ENCODE measurements at regions not wholly inside any gene's neighbourhood (a gene's known extent, or its start where the extent isn't known, plus 50 kb on each side); places are given as distances from the start of the nearest gene placed in this dataset.

- Mint-ChIP-seq H3K27me3 (ENCODE audit: insufficient read depth) (no peaks in the 10 kb centered on the region), H3K4me1 (ENCODE audit: low read depth) (no peaks in the 10 kb centered on the region), H3K9me3 (peaks cover 21% of the 10 kb centered on the region; the same call in 1 of the 2 replicates), H3K27ac (no peak overlapping the region), H3K36me3 (ENCODE audit: low read depth) (no peaks in the 10 kb centered on the region), H3K4me3 (no peak overlapping the region)
- no peak for DNase-seq
- TF ChIP-seq, protein P1, sequence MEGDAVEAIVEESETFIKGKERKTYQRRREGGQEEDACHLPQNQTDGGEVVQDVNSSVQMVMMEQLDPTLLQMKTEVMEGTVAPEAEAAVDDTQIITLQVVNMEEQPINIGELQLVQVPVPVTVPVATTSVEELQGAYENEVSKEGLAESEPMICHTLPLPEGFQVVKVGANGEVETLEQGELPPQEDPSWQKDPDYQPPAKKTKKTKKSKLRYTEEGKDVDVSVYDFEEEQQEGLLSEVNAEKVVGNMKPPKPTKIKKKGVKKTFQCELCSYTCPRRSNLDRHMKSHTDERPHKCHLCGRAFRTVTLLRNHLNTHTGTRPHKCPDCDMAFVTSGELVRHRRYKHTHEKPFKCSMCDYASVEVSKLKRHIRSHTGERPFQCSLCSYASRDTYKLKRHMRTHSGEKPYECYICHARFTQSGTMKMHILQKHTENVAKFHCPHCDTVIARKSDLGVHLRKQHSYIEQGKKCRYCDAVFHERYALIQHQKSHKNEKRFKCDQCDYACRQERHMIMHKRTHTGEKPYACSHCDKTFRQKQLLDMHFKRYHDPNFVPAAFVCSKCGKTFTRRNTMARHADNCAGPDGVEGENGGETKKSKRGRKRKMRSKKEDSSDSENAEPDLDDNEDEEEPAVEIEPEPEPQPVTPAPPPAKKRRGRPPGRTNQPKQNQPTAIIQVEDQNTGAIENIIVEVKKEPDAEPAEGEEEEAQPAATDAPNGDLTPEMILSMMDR (IDR thresholded peaks at IDR 0.05) = no peak
Observed at GRCh38 chr12:90683871-90684270, 271.1 kb downstream of the CCER1 start.

DNA sequence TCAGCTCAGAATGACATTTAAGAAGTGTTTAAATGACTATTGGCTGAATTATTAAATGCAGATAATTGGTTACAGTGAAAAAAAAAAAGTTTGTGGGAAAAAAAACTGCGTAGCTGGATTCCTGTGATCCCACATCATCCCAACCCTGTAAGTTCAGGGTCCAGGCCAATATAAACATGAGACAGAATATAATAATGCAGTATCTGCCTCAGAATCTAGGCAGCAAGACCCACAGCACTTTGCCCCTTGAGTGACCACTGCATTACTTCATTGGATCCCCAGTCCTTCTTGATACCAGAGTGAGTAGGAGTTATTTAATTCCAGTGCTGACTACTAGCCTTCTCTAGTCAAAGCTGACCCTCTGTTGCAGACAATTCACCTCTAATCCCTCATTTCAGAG is 272.6 kb downstream of the CCER1 start:
- no peak for DNase-seq
- Mint-ChIP-seq H3K4me3 (no peak overlapping the region), H3K27me3 (ENCODE audit: insufficient read depth) (no peaks in the 10 kb centered on the region), H3K9me3 (peaks cover 27% of the 10 kb centered on the region), H3K27ac (no peak overlapping the region), H3K4me1 (ENCODE audit: low read depth) (no peaks in the 10 kb centered on the region), H3K36me3 (ENCODE audit: low read depth) (no peaks in the 10 kb centered on the region)
- TF ChIP-seq, protein P1 (IDR thresholded peaks at IDR 0.05) = no peak

GRCh38 chr12:90679674-90680073 is 275.3 kb downstream of the CCER1 start:
- Mint-ChIP-seq H3K4me3 (no peak overlapping the region), H3K36me3 (ENCODE audit: low read depth) (no peaks in the 10 kb centered on the region), H3K9me3 (peaks cover 25% of the 10 kb centered on the region), H3K4me1 (ENCODE audit: low read depth) (no peaks in the 10 kb centered on the region), H3K27ac (no peak overlapping the region), H3K27me3 (ENCODE audit: insufficient read depth) (no peaks in the 10 kb centered on the region)
- TF ChIP-seq, protein P1 (IDR thresholded peaks at IDR 0.05) = no peak
- no peak for DNase-seq

GRCh38 chr12:90677552-90677951 is 277.4 kb downstream of the CCER1 start:
- Mint-ChIP-seq H3K27me3 (ENCODE audit: insufficient read depth) (no peaks in the 10 kb centered on the region), H3K9me3 (peaks cover 28% of the 10 kb centered on the region), H3K4me3 (no peak overlapping the region), H3K27ac (no peak overlapping the region), H3K36me3 (ENCODE audit: low read depth) (no peaks in the 10 kb centered on the region), H3K4me1 (ENCODE audit: low read depth) (no peaks in the 10 kb centered on the region)
- TF ChIP-seq, protein P1 (IDR thresholded peaks at IDR 0.05) = no peak
- DNase-seq = no peak

- no peaks in the 10 kb centered on the region for H3K27me3 Mint-ChIP-seq (ENCODE audit: insufficient read depth)
- H3K9me3 Mint-ChIP-seq = peaks cover 33% of the 10 kb centered on the region
- H3K27ac Mint-ChIP-seq = no peak overlapping the region
- H3K4me3 Mint-ChIP-seq = no peak overlapping the region
- H3K36me3 Mint-ChIP-seq (ENCODE audit: low read depth) = no peaks in the 10 kb centered on the region
- DNase-seq = no peak
- TF ChIP-seq, protein P1 (IDR thresholded peaks at IDR 0.05) = no peak
- no peaks in the 10 kb centered on the region for H3K4me1 Mint-ChIP-seq (ENCODE audit: low read depth)
Observed at GRCh38 chr12:90677055-90677454, 277.9 kb downstream of the CCER1 start.

DNA sequence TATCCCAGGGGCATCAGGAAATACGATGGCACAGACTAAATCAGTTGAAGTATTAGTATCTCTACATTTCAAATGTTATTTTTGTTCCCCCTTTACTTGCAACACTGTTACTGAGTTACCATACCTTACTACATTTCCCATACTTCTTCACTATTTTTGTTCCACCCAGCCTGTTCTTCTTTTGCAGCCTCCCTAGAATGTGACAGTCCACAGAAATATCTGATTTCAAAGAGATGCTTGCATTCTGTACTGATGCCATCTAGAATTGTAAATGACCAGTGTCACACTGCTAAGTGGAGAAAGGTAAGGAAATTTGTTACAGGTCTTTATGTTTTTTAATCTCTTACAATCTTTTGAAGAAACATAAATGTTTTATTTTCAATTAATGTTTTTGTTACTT is 279.9 kb downstream of the CCER1 start:
- no peaks in the 10 kb centered on the region for H3K36me3 Mint-ChIP-seq (ENCODE audit: low read depth)
- H3K4me1 Mint-ChIP-seq (ENCODE audit: low read depth) = no peaks in the 10 kb centered on the region
- H3K27me3 Mint-ChIP-seq (ENCODE audit: insufficient read depth) = no peaks in the 10 kb centered on the region
- H3K4me3 Mint-ChIP-seq = no peak overlapping the region
- peaks cover 38% of the 10 kb centered on the region for H3K9me3 Mint-ChIP-seq
- TF ChIP-seq, protein P1 (IDR thresholded peaks at IDR 0.05) = no peak
- DNase-seq = no peak
- H3K27ac Mint-ChIP-seq = no peak overlapping the region
